ENCODE measurements at regions not wholly inside any gene's neighbourhood (a gene's known extent, or its start where the extent isn't known, plus 50 kb on each side); places are given as distances from the start of the nearest gene placed in this dataset.
"Not testable (repeated sequence)": the region's sequence is repeated elsewhere in the genome, so short reads cannot be mapped to it uniquely, and the experiment has no call there.

DNA sequence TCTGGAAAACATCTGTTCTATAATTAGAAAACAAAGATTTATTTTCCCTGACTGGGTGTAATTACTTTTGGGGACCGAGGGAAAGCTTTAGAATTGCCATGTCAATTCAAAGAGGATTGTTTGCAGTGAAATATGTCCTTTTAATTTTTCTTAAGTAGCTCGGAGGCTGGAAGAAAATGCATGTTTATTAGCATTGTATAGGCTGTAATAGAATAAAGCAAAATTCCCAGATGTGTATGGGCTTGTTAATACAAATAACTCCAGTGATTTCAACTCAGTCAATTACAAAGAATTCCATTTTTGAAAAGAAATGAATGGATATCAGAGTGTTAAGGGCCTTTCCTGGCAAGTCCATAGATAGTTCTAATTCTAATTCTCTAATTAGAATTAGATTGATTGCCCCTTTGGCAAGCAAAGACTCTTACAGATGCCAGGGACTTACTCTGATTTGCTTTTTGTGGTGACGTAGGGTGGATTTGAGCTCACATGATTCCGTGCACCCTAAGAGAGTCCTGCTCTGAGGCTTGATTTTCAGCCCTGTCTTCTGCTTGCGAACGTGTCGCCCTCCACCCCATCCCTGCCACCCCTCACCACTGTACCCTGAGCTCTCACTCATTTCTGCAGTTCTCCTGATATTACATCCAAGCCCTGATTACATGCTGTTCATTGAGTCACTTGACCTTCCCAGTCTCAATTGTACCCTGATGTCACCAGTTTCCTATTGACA is 70.0 kb upstream of the FAM20A start:
- DNase-seq (ENCODE audit: low spot score in 2 of 2): no peak
- FAIRE-seq: no peak

DNA sequence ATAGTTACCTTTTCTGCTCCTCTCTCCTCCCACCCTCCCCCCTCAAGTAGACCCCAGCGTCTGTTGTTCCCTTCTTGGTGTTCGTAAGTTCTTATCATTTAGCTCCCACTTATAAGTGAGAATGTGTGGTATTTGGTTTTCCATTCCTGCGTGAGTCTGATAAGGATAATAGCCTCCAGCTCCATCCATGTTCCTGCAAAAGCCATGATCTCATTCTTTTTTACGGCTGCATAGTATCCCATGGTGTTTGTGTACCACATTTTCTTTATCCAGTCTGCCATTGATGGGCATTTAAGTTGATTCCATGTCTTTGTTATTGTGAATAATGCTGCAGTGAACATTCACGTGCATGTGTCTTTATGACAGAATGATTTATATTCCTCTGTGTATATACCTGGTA is 65.3 kb upstream of the FAM20A start:
- FAIRE-seq; DNase-seq (ENCODE audit: low spot score in 2 of 2): not testable (repeated sequence)

DNA sequence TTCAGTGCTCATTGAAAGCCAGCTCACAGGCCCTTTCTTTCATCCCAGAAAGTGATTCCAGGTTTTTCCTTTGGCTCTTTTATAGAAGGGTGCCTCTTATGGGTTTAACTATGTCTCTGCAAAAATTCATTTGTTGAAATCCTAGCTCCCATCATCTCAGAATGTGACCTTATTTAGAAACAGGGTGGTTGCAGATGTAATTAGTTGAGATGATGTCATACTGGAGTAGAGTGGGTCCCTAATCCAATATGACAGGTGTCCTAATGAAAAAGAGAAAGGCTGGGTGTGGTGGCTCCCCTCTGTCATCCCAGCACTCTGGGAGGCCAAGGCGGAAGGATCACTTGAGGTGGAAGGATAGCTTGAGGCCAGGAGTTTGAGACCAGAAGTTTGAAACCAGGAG is 64.2 kb upstream of the FAM20A start:
- FAIRE-seq: no peak
- DNase-seq (ENCODE audit: low spot score in 2 of 2): no peak

DNA sequence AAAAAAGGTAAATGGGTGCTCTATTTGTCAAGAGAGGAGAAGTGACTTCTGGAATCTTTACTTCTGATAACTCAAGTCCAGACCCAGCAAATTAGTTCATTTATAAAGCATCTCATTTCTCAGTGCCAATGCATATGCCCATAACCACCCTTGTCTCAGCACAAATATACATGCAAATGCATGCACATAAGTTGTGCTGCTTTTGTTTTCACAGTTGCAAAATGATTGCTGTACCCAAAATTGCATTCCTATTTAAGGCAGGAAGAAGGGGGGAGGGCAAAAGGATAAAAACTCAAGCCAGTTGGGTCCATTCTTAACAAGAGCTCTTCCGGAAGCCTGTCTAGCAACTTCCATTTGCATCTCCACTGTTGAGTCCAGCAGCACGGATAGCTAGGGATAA is 61.3 kb upstream of the FAM20A start:
- DNase-seq (ENCODE audit: low spot score in 2 of 2): no peak
- FAIRE-seq: no peak

- DNase-seq (ENCODE audit: low spot score in 2 of 2): no peak
- no peak for FAIRE-seq
These were observed 60.9 kb upstream of the FAM20A start for GRCh38 chr17:68662037-68662432.

DNA sequence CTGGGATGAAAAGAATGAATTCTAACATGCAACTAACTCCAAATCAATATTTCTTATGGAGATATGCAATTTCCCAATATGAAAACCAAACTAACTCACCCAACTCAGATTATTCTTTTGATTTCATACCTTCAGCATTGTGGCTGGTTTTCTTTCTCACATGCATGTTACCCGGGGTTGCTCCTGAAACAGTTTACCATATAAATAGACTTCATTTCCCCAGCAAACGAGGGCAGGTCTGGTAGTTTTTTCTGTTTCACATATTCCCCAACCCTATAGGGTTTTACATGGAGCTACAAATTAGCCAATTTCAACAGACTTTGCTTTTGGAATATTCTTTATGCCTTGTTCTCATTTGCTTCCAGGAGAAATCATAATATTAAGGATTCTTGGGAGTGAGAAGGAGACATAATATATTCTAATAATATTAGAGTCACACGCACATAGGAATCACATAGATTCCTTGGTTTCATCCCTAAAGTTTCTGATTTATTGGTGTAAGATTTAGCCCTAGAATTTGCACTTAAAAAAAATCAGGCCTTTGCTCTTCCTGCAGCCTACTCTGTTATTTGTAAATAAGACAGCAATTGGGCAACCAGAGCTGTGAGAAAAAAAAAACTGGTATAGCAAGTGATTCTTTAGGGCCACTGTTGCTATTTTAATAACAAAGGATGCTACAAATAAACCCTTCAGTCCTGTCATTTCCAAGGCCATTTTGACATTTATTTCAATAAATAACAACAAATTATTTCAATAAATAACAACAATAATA is 60.3 kb upstream of the FAM20A start:
- no peak for FAIRE-seq
- no peak for DNase-seq (ENCODE audit: low spot score in 2 of 2)

DNA sequence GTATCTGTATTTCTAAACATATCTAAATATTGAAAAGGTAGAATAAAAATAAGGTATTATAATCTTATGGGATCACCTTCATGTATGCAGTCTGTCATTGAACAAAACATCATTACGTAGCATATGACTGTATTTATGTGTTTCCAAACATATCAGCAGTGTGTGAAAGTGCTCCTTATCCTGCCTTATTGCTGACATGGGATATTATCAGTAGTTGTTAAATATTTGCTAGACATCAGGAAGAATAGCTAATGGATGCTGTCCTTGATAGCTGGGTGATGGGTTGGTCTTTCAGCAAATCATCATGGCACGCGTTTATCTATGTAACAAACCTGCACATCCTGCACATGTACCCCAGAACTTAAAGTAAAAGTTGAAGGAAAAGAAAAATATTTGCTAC is 59.1 kb upstream of the FAM20A start:
- DNase-seq (ENCODE audit: low spot score in 2 of 2) (no peak), FAIRE-seq (no peak)

DNA sequence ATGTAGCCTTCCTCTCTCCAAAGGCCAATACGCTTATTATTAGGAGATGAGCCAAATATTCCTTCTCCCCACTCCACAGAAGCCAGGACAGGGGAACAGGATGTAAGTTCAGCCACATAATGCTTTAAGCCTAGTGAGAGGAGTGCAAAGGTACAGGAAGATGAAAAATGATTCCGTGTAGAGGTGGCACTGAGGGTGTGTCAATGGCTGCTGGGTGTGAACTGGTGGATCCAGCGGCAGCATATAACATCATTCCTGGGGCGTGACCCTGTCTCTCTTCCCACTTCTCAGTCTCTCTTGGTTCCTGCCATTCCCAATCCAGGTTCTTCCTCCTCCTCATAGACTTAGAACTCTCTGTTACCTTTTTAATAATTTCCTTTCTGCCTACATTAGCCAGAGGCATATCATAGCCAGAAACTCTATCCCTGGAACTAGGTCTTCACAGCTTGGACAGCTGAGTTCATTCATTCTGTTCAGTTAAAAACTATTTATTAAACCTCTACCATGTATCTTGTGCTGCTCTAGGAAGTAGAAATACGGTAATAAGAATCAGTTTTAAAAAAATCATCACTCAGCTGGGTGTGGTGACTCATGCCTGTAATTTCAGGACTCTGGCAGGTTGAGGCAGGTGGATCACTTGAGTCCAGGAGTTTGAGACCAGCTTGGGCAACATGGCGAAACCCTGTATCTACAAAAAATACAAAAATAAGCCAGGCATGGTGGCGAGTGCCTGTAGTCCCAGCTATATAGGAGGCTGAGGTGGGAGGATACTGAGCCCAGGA is 58.0 kb upstream of the FAM20A start:
- DNase-seq (ENCODE audit: low spot score in 2 of 2) (no peak), FAIRE-seq (no peak)

- DNase-seq (ENCODE audit: low spot score in 2 of 2) (no peak), FAIRE-seq (no peak)
These were observed 56.4 kb upstream of the FAM20A start for GRCh38 chr17:68657576-68657975.

GRCh38 chr17:68657166-68657565 is 56.0 kb upstream of the FAM20A start:
- no peak for DNase-seq (ENCODE audit: low spot score in 2 of 2)
- no peak for FAIRE-seq

- DNase-seq (ENCODE audit: low spot score in 2 of 2) (no peak), FAIRE-seq (no peak)
These were observed 55.5 kb upstream of the FAM20A start for GRCh38 chr17:68656666-68657065.
